Heart left ventricle (tissue), 13 donors: ENCODE measurements at regions not wholly inside any gene's neighbourhood (a gene's known extent, or its start where the extent isn't known, plus 50 kb on each side); places are given as distances from the start of the nearest gene placed in this dataset.

Experiments used
- CTCF ChIP-seq, 12 donors: fragments of 200-600 bp; sonication (generic) in 4 of 12; IDR thresholded peaks; one replicate each; pipeline versions ENCODE4 v1.5.0 to v1.8.0; 2018 to 2022; ENCODE audit warnings: antibody characterized with exemption in 12 of 12, mild to moderate bottlenecking in 5 of 12
- POLR2A ChIP-seq, 2 donors: fragments of 450-650 bp; IDR thresholded peaks; one replicate each; pipeline ENCODE4 v1.6.1; 2017; ENCODE audit warnings: antibody characterized with exemption in 2 of 2, mild to moderate bottlenecking in 2 of 2, moderate library complexity in 2 of 2
- donor health status: ischemic (EF 13 %, LVEDD 7.1; RV severe dilation, severe dysfunction).
- donor health status: DM: no; HTN: yes; CAD: no.
- donor health status: DM: no; HTN: no; CAD: no.
- donor health status: ischemic (EF 25% LVEDD 6.9; RV normal size, moderate dysfunction).
- donor health status: ischemic (EF 25% LVEDD 5.7; RV mildly dilated, moderate dysfunction).
- donor health status: ischemic (EF 35%, LVEDD 5.7; RV mildly dilated, moderate dysfunction).
- donor health status: nonischemic (EF 11% LVEDD 7.7; RV severe dilation, severe dysfunction).
- donor health status: DM: yes; HTN: yes; CAD: no.
- donor health status: PGD.
- donor health status: ischemic (EF 29% LVEDD 5.4; RV normal size, mild dysfunction).
- donor health status: nonischemic (EF 23%, LVEDD 6.1; RV moderate dilation, normal function).

- no peak for TF ChIP-seq CTCF (IDR thresholded peaks at IDR 0.05)
- no peak for TF ChIP-seq POLR2A (IDR thresholded peaks at IDR 0.05)
Observed at GRCh38 chr6:14593286-14593685, 475.7 kb downstream of the CD83 start.
